IMR-90 (cell line): ENCODE measurements at regions not wholly inside any gene's neighbourhood (a gene's known extent, or its start where the extent isn't known, plus 50 kb on each side); places are given as distances from the start of the nearest gene placed in this dataset.

Experiments
- ATAC-seq: fragments of 200-7000 bp; cut with Tn5 transposase; 2 replicates; pipeline ENCODE4 v1.9.1; 2020; ENCODE audit warnings: low read depth, mild to moderate bottlenecking, moderate library complexity
- BruUV-seq: library from RNA; stranded (reverse); fragments of 400-500 nt; replicated peaks from 2 replicates; lab custom pipeline; 2021; lab: Mats Ljungman, UMichigan
- CTCF ChIA-PET: fragments of 300-600 bp; formaldehyde crosslinking; extraction: SDS; loops from one replicate; lab custom pipeline; 2021; ENCODE audit warnings: antibody characterized with exemption; lab: Yijun Ruan, JAX
- POLR2A ChIA-PET: fragments of 300-600 bp; sonication (Branson Sonifier 250); formaldehyde crosslinking; loops from one replicate; lab custom pipeline; 2022; ENCODE audit warnings: antibody characterized with exemption; ENCODE audit not compliant: unreplicated experiment; lab: Charles Lee
- DNase-seq: peaks from one replicate; pipeline ENCODE4 v3.0.0; 2013
- H2AFZ ChIP-seq: replicated peaks from 2 replicates; pipeline ENCODE3; 2013; ENCODE audit warnings: low read length, mild to moderate bottlenecking; ENCODE audit not compliant: poor library complexity
- H2AK5ac ChIP-seq: 2 replicates; pipeline ENCODE4 v1.6.1; 2013; ENCODE audit warnings: low read depth, low read length, inconsistent platforms
- H2AK9ac ChIP-seq: replicated peaks from 2 replicates; pipeline ENCODE3; 2013; ENCODE audit warnings: mild to moderate bottlenecking, low read depth, low read length, moderate library complexity; ENCODE audit not compliant: poor library complexity
- H2BK120ac ChIP-seq: 2 replicates; pipeline ENCODE4 v1.6.1; 2013; ENCODE audit warnings: low read depth, low read length, inconsistent platforms
- H2BK15ac ChIP-seq: 3 replicates; pipeline ENCODE4 v1.6.1; 2013; ENCODE audit warnings: low read depth, low read length, inconsistent platforms
- H2BK20ac ChIP-seq: 2 replicates; pipeline ENCODE4 v1.6.1; 2013; ENCODE audit warnings: low read depth, mild to moderate bottlenecking, inconsistent platforms, low read length, moderate library complexity
- H2BK5ac ChIP-seq: 2 replicates; pipeline ENCODE4 v1.6.1; 2013; ENCODE audit warnings: mild to moderate bottlenecking, low read depth, low read length, inconsistent platforms; ENCODE audit not compliant: poor library complexity, severe bottlenecking
- H3K14ac ChIP-seq: replicated peaks from 2 replicates; pipeline ENCODE4 v1.6.1; 2013; ENCODE audit warnings: low read depth, low read length, inconsistent platforms
- H3K18ac ChIP-seq: 2 replicates; pipeline ENCODE4 v1.6.1; 2013; ENCODE audit warnings: low read depth, low read length, control low read depth
- H3K23ac ChIP-seq: 2 replicates; pipeline ENCODE4 v1.6.1; 2013; ENCODE audit warnings: low read depth, low read length, inconsistent platforms
- H3K27ac ChIP-seq: 2 replicates; pipeline ENCODE4 v1.5.1; 2013; ENCODE audit warnings: mild to moderate bottlenecking, control low read depth, low read length; ENCODE audit not compliant: insufficient read depth
- H3K27me3 ChIP-seq: 2 replicates; pipeline ENCODE4 v1.6.1; 2013; ENCODE audit warnings: low read length; ENCODE audit not compliant: control insufficient read depth, insufficient read depth
- H3K36me3 ChIP-seq: 2 replicates; pipeline ENCODE4 v1.6.1; 2013; ENCODE audit warnings: low read length, mixed read lengths; ENCODE audit not compliant: control insufficient read depth, insufficient read depth
- H3K4ac ChIP-seq: 2 replicates; pipeline ENCODE4 v1.6.1; 2013; ENCODE audit warnings: low read depth, low read length, inconsistent platforms
- H3K4me1 ChIP-seq: 2 replicates; pipeline ENCODE4 v1.6.1; 2013; ENCODE audit warnings: low read length, mixed read lengths; ENCODE audit not compliant: control insufficient read depth, insufficient read depth
- H3K4me2 ChIP-seq: 2 replicates; pipeline ENCODE4 v1.6.1; 2013; ENCODE audit warnings: low read depth, mild to moderate bottlenecking, control low read depth, low read length, moderate library complexity
- H3K4me3 ChIP-seq: 2 replicates; pipeline ENCODE4 v1.5.1; 2013; ENCODE audit warnings: low read depth, mild to moderate bottlenecking, control low read depth, low read length, moderate library complexity; ENCODE audit not compliant: insufficient read depth
- H3K56ac ChIP-seq: 2 replicates; pipeline ENCODE4 v1.6.1; 2013; ENCODE audit warnings: low read length, inconsistent platforms; ENCODE audit not compliant: insufficient read depth; ENCODE audit errors: extremely low read depth
- H3K79me1 ChIP-seq, 2 experiments: 2 replicates each; pipeline ENCODE4 v1.6.1; 2013; ENCODE audit warnings: low read length in 2 of 2, inconsistent platforms in 1 of 2, low read depth in 1 of 2
- H3K9ac ChIP-seq: 2 replicates; pipeline ENCODE4 v1.6.1; 2013; ENCODE audit warnings: low read depth, low read length, control low read depth
- H3K9me1 ChIP-seq: 2 replicates; pipeline ENCODE4 v1.6.1; 2013; ENCODE audit warnings: low read length, inconsistent platforms; ENCODE audit not compliant: insufficient read depth
- H3K9me3 ChIP-seq: 2 replicates; pipeline ENCODE4 v1.6.1; 2013; ENCODE audit warnings: low read length; ENCODE audit not compliant: control insufficient read depth, insufficient read depth
- H4K20me1 ChIP-seq: 2 replicates; pipeline ENCODE4 v1.6.1; 2013; ENCODE audit warnings: low read length, inconsistent platforms; ENCODE audit not compliant: insufficient read depth
- H4K5ac ChIP-seq: 2 replicates; pipeline ENCODE4 v1.6.1; 2013; ENCODE audit warnings: mild to moderate bottlenecking, low read depth, low read length, control low read depth
- H4K8ac ChIP-seq, 2 experiments: 2 replicates each; pipeline ENCODE4 v1.6.1; 2013; ENCODE audit warnings: low read depth in 2 of 2, low read length in 2 of 2, control low read depth in 1 of 2, inconsistent platforms in 1 of 2
- H4K91ac ChIP-seq: 2 replicates; pipeline ENCODE4 v1.6.1; 2013; ENCODE audit warnings: low read depth, low read length, inconsistent platforms; ENCODE audit not compliant: insufficient read depth
- BHLHE40 ChIP-seq: fragments of 150-350 bp; IDR thresholded peaks from 2 replicates; pipeline ENCODE4 v1.6.1; 2016; ENCODE audit warnings: mild to moderate bottlenecking, low read depth, low read length
- CEBPB ChIP-seq: IDR thresholded peaks from 2 replicates; pipeline ENCODE4 v1.6.1; 2012; ENCODE audit warnings: low read depth, low read length, improper control_type of control experiment
- CHD1 ChIP-seq: IDR thresholded peaks from 2 replicates; pipeline ENCODE4 v1.6.1; 2012; ENCODE audit warnings: low read depth, low read length, improper control_type of control experiment
- FOS ChIP-seq: fragments of 150-350 bp; IDR thresholded peaks from 2 replicates; pipeline ENCODE4 v1.6.1; 2016; ENCODE audit warnings: low read depth, low read length
- MAFK ChIP-seq: IDR thresholded peaks from 2 replicates; pipeline ENCODE4 v1.6.1; 2012; ENCODE audit warnings: low read depth, low read length, improper control_type of control experiment
- MAZ ChIP-seq: IDR thresholded peaks from 2 replicates; pipeline ENCODE4 v1.6.1; 2012; ENCODE audit warnings: low read depth, mild to moderate bottlenecking, low read length, improper control_type of control experiment, moderate library complexity, borderline replicate concordance
- MXI1 ChIP-seq: IDR thresholded peaks from 2 replicates; pipeline ENCODE4 v1.6.1; 2012; ENCODE audit warnings: low read depth, mild to moderate bottlenecking, low read length, moderate library complexity, borderline replicate concordance
- NFE2L2 ChIP-seq: fragments of 150-350 bp; IDR thresholded peaks from 2 replicates; pipeline ENCODE4 v1.6.1; 2016; ENCODE audit warnings: low read depth, mild to moderate bottlenecking, low read length
- POLR2A ChIP-seq: IDR thresholded peaks from 2 replicates; pipeline ENCODE4 v1.6.1; 2012; ENCODE audit warnings: mild to moderate bottlenecking, low read depth, low read length
- RAD21 ChIP-seq: IDR thresholded peaks from 2 replicates; pipeline ENCODE4 v1.6.1; 2012; ENCODE audit warnings: low read length, improper control_type of control experiment
- RCOR1 ChIP-seq: IDR thresholded peaks from 2 replicates; pipeline ENCODE4 v1.6.1; 2012; ENCODE audit warnings: mild to moderate bottlenecking, low read length, improper control_type of control experiment; ENCODE audit not compliant: insufficient replicate concordance
- RFX5 ChIP-seq: IDR thresholded peaks from 2 replicates; pipeline ENCODE4 v1.8.0; 2012; ENCODE audit warnings: low read depth, mild to moderate bottlenecking, low read length, moderate library complexity
- SMC3 ChIP-seq: fragments of 150-350 bp; IDR thresholded peaks from 2 replicates; pipeline ENCODE4 v1.6.1; 2016; ENCODE audit warnings: low read depth, mild to moderate bottlenecking, antibody characterized with exemption, low read length, moderate library complexity
- WGBS, 2 experiments: methylation state at CpG; one replicate each; pipeline versions ENCODE4 v1.1.5 to v1.1.7; 2013; ENCODE audit warnings: missing lambda C conversion rate in 2 of 2; ENCODE audit not compliant: insufficient read length in 1 of 2; ENCODE audit errors: extremely low coverage in 2 of 2; 5-methylcytosine and 5-hydroxymethylcytosine counted together
- dilution Hi-C: fragments of 300-500 bp; cut with HindIII; formaldehyde crosslinking; loops from one replicate; pipeline ENCODE4 v1.14.3; 2018; ENCODE audit warnings: low sequenced_read_pairs; ENCODE audit not compliant: unreplicated experiment
- in situ Hi-C: fragments of 300-500 bp; cut with MboI; formaldehyde crosslinking; loops from 3 replicates; pipeline ENCODE4 v1.14.3; 2019; ENCODE audit warnings: low sequenced_read_pairs, inconsistent platforms, mixed read lengths
- intact Hi-C: fragments of 100-400 bp; cut with micrococcal nuclease; formaldehyde crosslinking; loops from 2 replicates; pipeline ENCODE4 v1.10.0; 2022
- TF ChIP-seq, protein P1 (sequence below): fragments of 150-350 bp; IDR thresholded peaks from 2 replicates; pipeline ENCODE4 v1.6.1; 2016; ENCODE audit warnings: low read depth, mild to moderate bottlenecking, low read length, moderate library complexity, borderline replicate concordance
- TF ChIP-seq, protein P2 (sequence below): fragments of 150-350 bp; IDR thresholded peaks from 2 replicates; pipeline ENCODE4 v1.6.1; 2017; ENCODE audit warnings: mild to moderate bottlenecking, antibody characterized with exemption, low read length, low read depth
- TF ChIP-seq, protein P3 (sequence below): conservative IDR thresholded peaks from 2 replicates; pipeline ENCODE4 v1.5.1; 2012; ENCODE audit warnings: mild to moderate bottlenecking, low read depth, low read length, improper control_type of control experiment

DNA sequence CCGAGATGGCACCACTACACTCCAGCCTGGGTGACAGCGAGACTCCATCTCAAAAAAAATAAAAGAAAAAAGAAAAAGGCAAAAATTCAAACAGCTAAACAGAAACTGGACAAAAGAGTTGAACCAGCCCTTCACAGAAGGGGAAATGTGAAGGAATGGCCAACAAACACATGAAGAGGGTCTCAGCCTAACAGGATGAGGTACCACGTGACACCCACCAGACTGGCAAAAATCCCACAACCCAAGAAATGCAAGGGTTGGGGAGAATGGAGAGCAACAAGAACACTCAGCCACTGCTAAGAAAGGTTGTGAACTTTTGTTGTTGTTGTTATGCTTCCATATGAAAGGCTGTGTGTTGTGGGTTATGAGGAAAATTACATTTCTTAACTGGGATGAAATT is 357.7 kb downstream of the PREX1 start:
- Histone ChIP-seq H2BK5ac (no peak overlapping the region), H4K91ac (no peak overlapping the region), H3K9me3 (no peaks in the 10 kb centered on the region), H4K8ac (no peak overlapping the region), H3K27ac (no peak overlapping the region), H3K9me1 (no peaks in the 10 kb centered on the region), H3K14ac (no peak overlapping the region), H3K23ac (no peak overlapping the region), H4K5ac (no peak overlapping the region), H2BK120ac (no peak overlapping the region), H3K4me2 (no peak overlapping the region), H3K4me3 (no peak overlapping the region), H3K4ac (no peak overlapping the region), H3K56ac (no peak overlapping the region), H3K27me3 (no peaks in the 10 kb centered on the region; the same call in 1 of the 2 replicates), H2BK15ac (no peak overlapping the region), H3K9ac (no peak overlapping the region), H2AK5ac (no peak overlapping the region), H2BK20ac (no peak overlapping the region), H3K4me1 (no peaks in the 10 kb centered on the region), H4K20me1 (no peaks in the 10 kb centered on the region), H3K79me1 (no peaks in the 10 kb centered on the region), H2AK9ac (no peak overlapping the region), H3K18ac (no peak overlapping the region), H2AFZ (no peak overlapping the region), H3K36me3 (no peaks in the 10 kb centered on the region)
- no TSS peak for BruUV-seq
- ATAC-seq (no peak), DNase-seq (no peak)
- TF ChIP-seq, protein P1, sequence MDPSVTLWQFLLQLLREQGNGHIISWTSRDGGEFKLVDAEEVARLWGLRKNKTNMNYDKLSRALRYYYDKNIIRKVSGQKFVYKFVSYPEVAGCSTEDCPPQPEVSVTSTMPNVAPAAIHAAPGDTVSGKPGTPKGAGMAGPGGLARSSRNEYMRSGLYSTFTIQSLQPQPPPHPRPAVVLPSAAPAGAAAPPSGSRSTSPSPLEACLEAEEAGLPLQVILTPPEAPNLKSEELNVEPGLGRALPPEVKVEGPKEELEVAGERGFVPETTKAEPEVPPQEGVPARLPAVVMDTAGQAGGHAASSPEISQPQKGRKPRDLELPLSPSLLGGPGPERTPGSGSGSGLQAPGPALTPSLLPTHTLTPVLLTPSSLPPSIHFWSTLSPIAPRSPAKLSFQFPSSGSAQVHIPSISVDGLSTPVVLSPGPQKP, result no peak
- TF ChIP-seq POLR2A, result no peak
- TF ChIP-seq CHD1, result no peak
- no peak for TF ChIP-seq MAZ
- TF ChIP-seq BHLHE40, result no peak
- no peak for TF ChIP-seq NFE2L2
- no peak for TF ChIP-seq RFX5
- TF ChIP-seq, protein P2, sequence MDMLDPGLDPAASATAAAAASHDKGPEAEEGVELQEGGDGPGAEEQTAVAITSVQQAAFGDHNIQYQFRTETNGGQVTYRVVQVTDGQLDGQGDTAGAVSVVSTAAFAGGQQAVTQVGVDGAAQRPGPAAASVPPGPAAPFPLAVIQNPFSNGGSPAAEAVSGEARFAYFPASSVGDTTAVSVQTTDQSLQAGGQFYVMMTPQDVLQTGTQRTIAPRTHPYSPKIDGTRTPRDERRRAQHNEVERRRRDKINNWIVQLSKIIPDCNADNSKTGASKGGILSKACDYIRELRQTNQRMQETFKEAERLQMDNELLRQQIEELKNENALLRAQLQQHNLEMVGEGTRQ, result no peak
- no peak for TF ChIP-seq MXI1
- TF ChIP-seq, protein P3, sequence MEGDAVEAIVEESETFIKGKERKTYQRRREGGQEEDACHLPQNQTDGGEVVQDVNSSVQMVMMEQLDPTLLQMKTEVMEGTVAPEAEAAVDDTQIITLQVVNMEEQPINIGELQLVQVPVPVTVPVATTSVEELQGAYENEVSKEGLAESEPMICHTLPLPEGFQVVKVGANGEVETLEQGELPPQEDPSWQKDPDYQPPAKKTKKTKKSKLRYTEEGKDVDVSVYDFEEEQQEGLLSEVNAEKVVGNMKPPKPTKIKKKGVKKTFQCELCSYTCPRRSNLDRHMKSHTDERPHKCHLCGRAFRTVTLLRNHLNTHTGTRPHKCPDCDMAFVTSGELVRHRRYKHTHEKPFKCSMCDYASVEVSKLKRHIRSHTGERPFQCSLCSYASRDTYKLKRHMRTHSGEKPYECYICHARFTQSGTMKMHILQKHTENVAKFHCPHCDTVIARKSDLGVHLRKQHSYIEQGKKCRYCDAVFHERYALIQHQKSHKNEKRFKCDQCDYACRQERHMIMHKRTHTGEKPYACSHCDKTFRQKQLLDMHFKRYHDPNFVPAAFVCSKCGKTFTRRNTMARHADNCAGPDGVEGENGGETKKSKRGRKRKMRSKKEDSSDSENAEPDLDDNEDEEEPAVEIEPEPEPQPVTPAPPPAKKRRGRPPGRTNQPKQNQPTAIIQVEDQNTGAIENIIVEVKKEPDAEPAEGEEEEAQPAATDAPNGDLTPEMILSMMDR, result no peak
- no peak for TF ChIP-seq FOS
- no peak for TF ChIP-seq RCOR1
- no peak for TF ChIP-seq MAFK
- no peak for TF ChIP-seq CEBPB
- TF ChIP-seq SMC3, result no peak
- no peak for TF ChIP-seq RAD21
- in situ Hi-C loops (no loop called here), intact Hi-C loops (no loop called here), dilution Hi-C loops (no loop called here)
- POLR2A ChIA-PET, result no interaction called here
- CTCF ChIA-PET, result no interaction called here
- no CpG with 5 or more reads among the region's 3 CpGs for WGBS, 2 experiments
